Duodenal mucosa (tissue), 2 donors: ENCODE measurements at regions not wholly inside any gene's neighbourhood (a gene's known extent, or its start where the extent isn't known, plus 50 kb on each side); places are given as distances from the start of the nearest gene placed in this dataset.

Experiments
- H3K27ac ChIP-seq: one replicate; pipeline ENCODE4 v1.7.0; 2013; ENCODE audit warnings: low read depth, low read length
- H3K27me3 ChIP-seq, 2 donors: one replicate each; pipeline ENCODE4 v1.7.0; 2013; ENCODE audit warnings: low read length in 2 of 2, control low read depth in 1 of 2; ENCODE audit not compliant: insufficient read depth in 2 of 2, control insufficient read depth in 1 of 2
- H3K36me3 ChIP-seq, 2 donors: one replicate each; pipeline ENCODE4 v1.7.0; 2013; ENCODE audit warnings: low read length in 2 of 2, control low read depth in 1 of 2; ENCODE audit not compliant: insufficient read depth in 2 of 2, control insufficient read depth in 1 of 2
- H3K4me1 ChIP-seq, 2 donors: one replicate each; pipeline ENCODE4 v1.7.0; 2013; ENCODE audit warnings: low read length in 2 of 2, control low read depth in 1 of 2; ENCODE audit not compliant: insufficient read depth in 2 of 2, control insufficient read depth in 1 of 2
- H3K4me3 ChIP-seq, 2 donors: one replicate each; pipeline ENCODE4 v1.7.0; 2013; ENCODE audit warnings: low read length in 2 of 2, low read depth in 1 of 2
- H3K9ac ChIP-seq, 2 donors: one replicate each; pipeline ENCODE4 v1.7.0; 2013; ENCODE audit warnings: low read length in 2 of 2, low read depth in 1 of 2
- H3K9me3 ChIP-seq, 2 donors: one replicate each; pipeline ENCODE4 v1.7.0; 2013; ENCODE audit warnings: low read length in 2 of 2, control low read depth in 1 of 2; ENCODE audit not compliant: control insufficient read depth in 1 of 2

- no peak overlapping the region for H3K9ac ChIP-seq
- no peak overlapping the region for H3K27ac ChIP-seq
- no peaks in the 10 kb centered on the region for H3K36me3 ChIP-seq
- no peak overlapping the region for H3K4me3 ChIP-seq
- H3K4me1 ChIP-seq = no peaks in the 10 kb centered on the region
- no peaks in the 10 kb centered on the region for H3K27me3 ChIP-seq
- H3K9me3 ChIP-seq = no peaks in the 10 kb centered on the region
These were observed 77.0 kb upstream of the SYT1 start for GRCh38 chr12:78787576-78787975.

DNA sequence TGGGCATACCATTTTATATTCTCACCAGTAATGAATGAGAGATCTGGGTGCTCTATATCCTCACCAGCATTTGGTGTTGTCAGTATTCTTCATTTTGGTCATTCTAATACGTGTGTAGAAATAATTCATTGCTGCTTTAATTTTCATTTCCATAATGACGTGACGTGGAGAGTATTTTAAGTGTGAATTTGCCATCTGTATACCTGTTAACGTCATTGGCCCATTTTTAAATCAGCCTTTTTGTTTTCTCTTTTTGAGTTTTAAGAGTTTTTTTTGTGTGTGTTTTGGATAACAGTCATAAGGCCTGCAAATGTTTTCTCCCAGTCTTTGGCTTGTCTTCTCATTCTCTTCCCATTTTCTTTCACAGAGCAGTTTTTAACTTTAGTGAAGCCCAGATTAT lies 74.4 kb upstream of the SYT1 start:
- Histone ChIP-seq H3K27ac (no peak overlapping the region), H3K36me3 (no peaks in the 10 kb centered on the region), H3K9me3 (no peaks in the 10 kb centered on the region), H3K9ac (no peak overlapping the region), H3K4me1 (no peaks in the 10 kb centered on the region), H3K4me3 (no peak overlapping the region), H3K27me3 (no peaks in the 10 kb centered on the region)

DNA sequence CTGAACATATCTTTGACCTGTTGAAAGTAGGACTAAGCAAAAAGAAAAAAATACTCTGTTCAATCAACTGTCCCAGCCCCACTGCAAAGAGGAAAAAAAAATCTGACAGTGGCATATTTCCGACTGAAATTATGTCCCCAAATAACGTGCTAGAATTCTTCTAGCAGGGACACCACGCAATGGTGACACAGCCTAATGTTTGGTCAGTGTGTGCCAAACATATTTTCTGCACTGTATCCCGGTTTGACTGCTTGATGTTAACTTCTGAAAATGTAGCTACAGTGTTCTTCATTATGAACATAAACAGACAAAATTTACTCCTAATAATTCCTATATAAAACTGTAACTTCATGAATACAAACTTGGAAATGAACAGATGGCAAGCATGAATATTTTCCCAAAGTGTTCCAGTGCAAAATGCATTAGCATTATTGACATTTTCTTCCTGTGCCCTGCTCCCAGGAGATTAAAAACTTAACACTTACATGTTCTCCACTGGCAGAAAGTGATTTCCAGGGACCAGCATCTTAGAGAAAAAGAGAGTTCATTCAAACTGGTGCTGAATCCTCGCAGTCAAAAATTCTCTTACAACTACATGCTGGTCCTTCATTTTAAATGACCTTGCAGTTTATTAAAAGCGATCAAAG lies 72.4 kb upstream of the SYT1 start:
- no peaks in the 10 kb centered on the region for H3K4me1 ChIP-seq
- no peaks in the 10 kb centered on the region for H3K36me3 ChIP-seq
- H3K27me3 ChIP-seq = no peaks in the 10 kb centered on the region
- H3K9ac ChIP-seq = no peak overlapping the region
- no peak overlapping the region for H3K27ac ChIP-seq
- H3K9me3 ChIP-seq = no peaks in the 10 kb centered on the region
- H3K4me3 ChIP-seq = no peak overlapping the region

DNA sequence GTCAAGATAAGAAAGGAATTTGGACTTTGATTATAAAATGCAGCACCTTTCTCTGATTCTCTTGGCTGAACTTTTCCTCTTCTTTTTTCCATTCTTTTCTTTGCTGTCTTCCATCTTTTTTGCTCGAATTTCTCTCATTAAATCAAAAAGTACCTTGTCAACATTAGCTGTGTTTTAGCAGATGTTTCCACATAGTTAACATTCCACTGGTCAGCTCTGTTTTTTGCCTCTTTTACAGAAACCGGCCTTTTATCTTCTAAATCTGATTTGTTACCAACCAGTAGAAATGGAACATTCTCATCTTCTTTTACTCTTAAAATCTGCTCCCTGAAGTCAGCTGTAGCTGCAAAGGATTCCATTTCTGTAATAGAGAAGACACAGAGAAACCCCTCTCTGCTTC lies 71.1 kb upstream of the SYT1 start:
- no peaks in the 10 kb centered on the region for H3K36me3 ChIP-seq
- no peaks in the 10 kb centered on the region for H3K9me3 ChIP-seq
- no peak overlapping the region for H3K9ac ChIP-seq
- no peak overlapping the region for H3K27ac ChIP-seq
- no peak overlapping the region for H3K4me3 ChIP-seq
- no peaks in the 10 kb centered on the region for H3K4me1 ChIP-seq
- no peaks in the 10 kb centered on the region for H3K27me3 ChIP-seq

DNA sequence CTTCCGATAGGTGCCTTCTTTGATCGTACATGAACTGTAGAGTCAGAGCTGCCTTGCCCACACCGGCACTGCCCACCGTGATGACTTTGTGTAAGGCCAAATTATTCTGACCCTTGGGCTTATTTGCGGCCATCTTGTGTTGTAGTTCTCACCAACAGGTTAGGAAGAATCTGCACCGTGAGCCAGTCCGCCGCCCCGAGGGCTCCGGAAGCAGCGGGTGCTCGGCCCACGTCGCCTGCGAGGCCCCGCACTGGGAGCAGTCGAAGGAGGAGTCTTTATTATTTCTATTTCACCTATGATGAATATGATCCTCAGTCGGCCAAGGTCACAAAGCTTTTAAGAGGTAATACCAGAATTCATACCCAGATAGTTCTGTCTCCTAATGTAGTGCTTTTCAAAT lies 70.6 kb upstream of the SYT1 start:
- Histone ChIP-seq H3K9ac (no peak overlapping the region), H3K4me1 (no peaks in the 10 kb centered on the region), H3K27me3 (no peaks in the 10 kb centered on the region), H3K36me3 (no peaks in the 10 kb centered on the region), H3K4me3 (no peak overlapping the region), H3K27ac (no peak overlapping the region), H3K9me3 (no peaks in the 10 kb centered on the region)

GRCh38 chr12:78795934-78796445 lies 68.6 kb upstream of the SYT1 start:
- Histone ChIP-seq H3K4me3 (no peak overlapping the region), H3K27me3 (no peaks in the 10 kb centered on the region), H3K9me3 (peaks cover 0 to 2% of the 10 kb centered on the region in 2 donors), H3K4me1 (no peaks in the 10 kb centered on the region), H3K9ac (no peak overlapping the region), H3K27ac (no peak overlapping the region), H3K36me3 (no peaks in the 10 kb centered on the region)

GRCh38 chr12:78797196-78797931 lies 67.2 kb upstream of the SYT1 start:
- Histone ChIP-seq H3K27me3 (no peaks in the 10 kb centered on the region), H3K9ac (no peak overlapping the region), H3K36me3 (no peaks in the 10 kb centered on the region), H3K27ac (no peak overlapping the region), H3K4me3 (no peak overlapping the region), H3K4me1 (no peaks in the 10 kb centered on the region), H3K9me3 (peaks cover 0 to 2% of the 10 kb centered on the region in 2 donors)

GRCh38 chr12:78799649-78800048 lies 64.9 kb upstream of the SYT1 start:
- no peaks in the 10 kb centered on the region for H3K27me3 ChIP-seq
- no peaks in the 10 kb centered on the region for H3K4me1 ChIP-seq
- no peak overlapping the region for H3K4me3 ChIP-seq
- H3K27ac ChIP-seq = no peak overlapping the region
- no peaks in the 10 kb centered on the region for H3K36me3 ChIP-seq
- peaks cover 0 to 2% of the 10 kb centered on the region in 2 donors for H3K9me3 ChIP-seq
- no peak overlapping the region for H3K9ac ChIP-seq

DNA sequence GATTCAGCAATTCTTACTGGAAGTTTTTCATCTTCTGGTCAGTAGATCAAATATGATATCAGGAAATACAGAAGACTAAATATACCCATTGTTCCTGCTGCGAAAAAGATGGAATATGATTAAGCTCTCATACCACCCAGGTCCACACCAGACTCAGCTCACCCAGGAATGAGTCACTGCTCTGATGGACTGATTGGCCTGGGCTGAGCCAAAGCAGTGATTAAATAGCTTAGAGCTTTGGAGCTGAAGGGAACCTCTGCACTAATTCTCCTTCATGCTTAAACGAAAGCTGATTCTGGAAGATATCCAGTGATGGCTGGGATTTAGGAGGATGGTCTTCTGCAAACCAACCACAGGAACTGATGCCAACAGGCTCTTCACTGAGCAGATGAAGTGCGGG lies 62.0 kb upstream of the SYT1 start:
- Histone ChIP-seq H3K27ac (no peak overlapping the region), H3K4me3 (no peak overlapping the region), H3K9me3 (peaks cover 0 to 2% of the 10 kb centered on the region in 2 donors), H3K9ac (no peak overlapping the region), H3K4me1 (no peaks in the 10 kb centered on the region), H3K36me3 (no peaks in the 10 kb centered on the region), H3K27me3 (no peaks in the 10 kb centered on the region)

DNA sequence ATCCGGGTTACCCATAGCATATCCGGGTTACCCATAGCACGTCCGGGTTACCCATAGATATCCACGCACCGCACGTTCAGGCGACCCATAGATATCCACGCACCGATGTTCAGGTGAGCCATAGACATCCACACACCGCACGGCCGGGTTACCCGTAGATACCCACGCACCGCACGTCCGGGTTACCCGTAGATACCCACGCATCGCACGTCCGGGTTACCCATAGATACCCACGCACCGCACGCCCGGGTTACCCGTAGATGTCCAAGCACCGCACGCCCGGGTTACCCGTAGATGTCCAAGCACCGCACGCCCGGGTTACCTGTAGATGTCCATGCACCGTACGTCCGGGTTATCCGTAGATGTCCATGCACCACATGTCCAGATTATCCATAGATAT lies 60.3 kb upstream of the SYT1 start:
- H3K4me1 ChIP-seq = no peaks in the 10 kb centered on the region
- no peaks in the 10 kb centered on the region for H3K36me3 ChIP-seq

More for the DNA sequence above, 60.3 kb upstream of the SYT1 start:
- Histone ChIP-seq H3K9me3 (peaks cover 0 to 2% of the 10 kb centered on the region in 2 donors), H3K27ac (no peak overlapping the region), H3K4me3 (no peak overlapping the region), H3K9ac (no peak overlapping the region), H3K27me3 (no peaks in the 10 kb centered on the region)
